Esophagus squamous epithelium (tissue), 5 donors: ENCODE measurements at regions not wholly inside any gene's neighbourhood (a gene's known extent, or its start where the extent isn't known, plus 50 kb on each side); places are given as distances from the start of the nearest gene placed in this dataset.

ENCODE experiments used
- DNase-seq: peaks from one replicate; lab custom pipeline; 2025; lab: John Stamatoyannopoulos, UW
- H3K27ac ChIP-seq, 4 donors: fragments of 200-600 bp; sonication (generic); one replicate each; pipeline ENCODE4 v1.5.1; 2016 to 2019; ENCODE audit warnings: mild to moderate bottlenecking in 1 of 4
- H3K27me3 ChIP-seq, 4 donors: fragments of 200-600 bp; sonication (generic); 1 replicate in 3 of 4; 2 replicates in 1 of 4; pipeline versions ENCODE4 v1.5.1 to v1.6.0; 2017 to 2021; ENCODE audit warnings: antibody characterized with exemption in 1 of 4
- H3K36me3 ChIP-seq, 3 donors: fragments of 200-600 bp; sonication (generic); one replicate each; pipeline ENCODE4 v1.5.1; 2016 to 2019
- H3K4me1 ChIP-seq, 3 donors: fragments of 200-600 bp; sonication (generic); one replicate each; pipeline ENCODE4 v1.5.1; 2017 to 2019
- H3K4me3 ChIP-seq, 4 donors: fragments of 200-600 bp; sonication (generic); 1 replicate in 3 of 4; 2 replicates in 1 of 4; pipeline ENCODE4 v1.5.1; 2016 to 2019; ENCODE audit warnings: mild to moderate bottlenecking in 2 of 4, moderate library complexity in 1 of 4
- H3K9me3 ChIP-seq, 3 donors: fragments of 200-600 bp; sonication (generic); one replicate each; pipeline ENCODE4 v1.5.1; 2016 to 2019
- CTCF ChIP-seq, 6 experiments: fragments of 450-650 bp in 4 of 6; fragments of 200-600 bp in 2 of 6; sonication (generic) in 2 of 6; IDR thresholded peaks; one replicate each; pipeline ENCODE4 v1.5.1; 2016 to 2019; ENCODE audit warnings: antibody characterized with exemption in 6 of 6, mild to moderate bottlenecking in 4 of 6, moderate library complexity in 4 of 6
- POLR2A ChIP-seq, 4 donors: fragments of 450-650 bp; IDR thresholded peaks; one replicate each; pipeline ENCODE4 v1.6.1; 2017; ENCODE audit warnings: antibody characterized with exemption in 4 of 4, mild to moderate bottlenecking in 4 of 4, moderate library complexity in 3 of 4
- WGBS, 2 donors: methylation state at CpG; one replicate each; pipeline ENCODE4 v1.1.5; 2018; 5-methylcytosine and 5-hydroxymethylcytosine counted together
- intact Hi-C: fragments of 100-400 bp; cut with DNase I; formaldehyde crosslinking; loops from one replicate; pipeline ENCODE4 v1.15.0; 2022
- donor health status: DM: yes; HTN: yes; CAD: no.

GRCh38 chr6:85137865-85138264 is 312.0 kb upstream of the NT5E start:
- 50 to 65% methylated on average over 1 of the region's 1 CpG for WGBS, 2 donors
- intact Hi-C loops: no loop called here
- Histone ChIP-seq H3K27me3 (no peaks in the 10 kb centered on the region), H3K27ac (no peak overlapping the region), H3K4me3 (no peak overlapping the region), H3K4me1 (no peaks in the 10 kb centered on the region), H3K36me3 (no peaks in the 10 kb centered on the region), H3K9me3 (no peaks in the 10 kb centered on the region)
- DNase-seq: no peak
- no peak for TF ChIP-seq POLR2A (IDR thresholded peaks at IDR 0.05)
- TF ChIP-seq CTCF (IDR thresholded peaks at IDR 0.05): no peak

GRCh38 chr6:85136310-85136709 is 313.6 kb upstream of the NT5E start:
- Histone ChIP-seq H3K36me3 (no peaks in the 10 kb centered on the region), H3K4me1 (no peaks in the 10 kb centered on the region), H3K27ac (no peak overlapping the region), H3K27me3 (no peaks in the 10 kb centered on the region), H3K4me3 (no peak overlapping the region), H3K9me3 (no peaks in the 10 kb centered on the region)
- intact Hi-C loops: no loop called here
- no peak for DNase-seq
- TF ChIP-seq CTCF (IDR thresholded peaks at IDR 0.05) (no peak), POLR2A (IDR thresholded peaks at IDR 0.05) (no peak)
- 26 to 43% methylated on average over 1 to 3 of the region's 3 CpGs for WGBS, 2 donors

- H3K9me3 ChIP-seq: no peaks in the 10 kb centered on the region
- no peaks in the 10 kb centered on the region for H3K27me3 ChIP-seq
- intact Hi-C loops: no loop called here
- H3K36me3 ChIP-seq: no peaks in the 10 kb centered on the region
- no peaks in the 10 kb centered on the region for H3K4me1 ChIP-seq
- no peak for DNase-seq
- no peak overlapping the region for H3K27ac ChIP-seq
- no peak overlapping the region for H3K4me3 ChIP-seq
- WGBS, 2 donors: 17 to 33% methylated on average over 1 of the region's 1 CpG
- TF ChIP-seq POLR2A (IDR thresholded peaks at IDR 0.05): no peak
- no peak for TF ChIP-seq CTCF (IDR thresholded peaks at IDR 0.05)
These were observed 314.3 kb upstream of the NT5E start for GRCh38 chr6:85135376-85136094.

GRCh38 chr6:85134172-85134571 is 315.7 kb upstream of the NT5E start:
- Histone ChIP-seq H3K4me3 (no peak overlapping the region), H3K36me3 (no peaks in the 10 kb centered on the region), H3K27me3 (no peaks in the 10 kb centered on the region), H3K9me3 (no peaks in the 10 kb centered on the region), H3K27ac (no peak overlapping the region), H3K4me1 (no peaks in the 10 kb centered on the region)
- no peak for TF ChIP-seq POLR2A (IDR thresholded peaks at IDR 0.05)
- TF ChIP-seq CTCF (IDR thresholded peaks at IDR 0.05): no peak
- WGBS, 2 donors: 77 to 80% methylated on average over 5 of the region's 5 CpGs
- intact Hi-C loops: no loop called here
- DNase-seq: no peak

GRCh38 chr6:85132091-85132490 is 317.8 kb upstream of the NT5E start:
- intact Hi-C loops: no loop called here
- no peak overlapping the region for H3K27ac ChIP-seq
- no peaks in the 10 kb centered on the region for H3K4me1 ChIP-seq
- H3K4me3 ChIP-seq: no peak overlapping the region
- DNase-seq: no peak
- no peaks in the 10 kb centered on the region for H3K27me3 ChIP-seq
- H3K36me3 ChIP-seq: no peaks in the 10 kb centered on the region
- no peaks in the 10 kb centered on the region for H3K9me3 ChIP-seq
- TF ChIP-seq CTCF (IDR thresholded peaks at IDR 0.05) (no peak), POLR2A (IDR thresholded peaks at IDR 0.05) (no peak)
- WGBS, 2 donors: 21 to 38% methylated on average over 1 of the region's 1 CpG
